Gastroesophageal sphincter (tissue), 3 donors: ENCODE measurements at regions not wholly inside any gene's neighbourhood (a gene's known extent, or its start where the extent isn't known, plus 50 kb on each side); places are given as distances from the start of the nearest gene placed in this dataset.

Experiments
- POLR2A ChIP-seq, 2 donors: fragments of 450-650 bp; IDR thresholded peaks; one replicate each; pipeline ENCODE4 v1.6.1; 2017; ENCODE audit warnings: antibody characterized with exemption in 2 of 2, mild to moderate bottlenecking in 2 of 2, moderate library complexity in 1 of 2
- TF ChIP-seq, protein P1 (sequence below), 4 experiments: fragments of 200-600 bp in 2 of 4; fragments of 450-650 bp in 2 of 4; sonication (generic) in 1 of 4; IDR thresholded peaks; one replicate each; pipeline ENCODE4 v1.5.1; 2017 to 2019; ENCODE audit warnings: antibody characterized with exemption in 4 of 4, mild to moderate bottlenecking in 2 of 4, moderate library complexity in 2 of 4

DNA sequence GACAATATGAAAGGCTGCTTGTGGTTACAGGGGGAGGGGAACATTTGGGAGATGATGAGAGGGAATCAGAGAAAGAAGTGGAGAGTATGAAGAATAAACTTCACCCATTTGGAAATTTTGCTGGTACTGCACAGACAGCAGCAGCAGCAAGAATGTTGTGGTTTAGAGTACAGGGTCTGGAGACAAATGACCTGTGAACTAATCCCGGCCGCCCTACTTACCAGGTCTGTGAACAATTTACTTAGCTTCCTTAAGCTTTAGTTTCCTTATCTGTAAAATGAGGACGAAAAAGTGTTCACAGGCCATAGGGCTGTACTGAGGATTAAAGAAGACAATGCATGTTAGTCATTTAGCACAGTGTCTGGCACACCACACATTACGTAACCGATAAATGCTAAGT, 685.4 kb upstream of the CELF4 start:
- TF ChIP-seq POLR2A (IDR thresholded peaks at IDR 0.05): no peak
- TF ChIP-seq, protein P1, sequence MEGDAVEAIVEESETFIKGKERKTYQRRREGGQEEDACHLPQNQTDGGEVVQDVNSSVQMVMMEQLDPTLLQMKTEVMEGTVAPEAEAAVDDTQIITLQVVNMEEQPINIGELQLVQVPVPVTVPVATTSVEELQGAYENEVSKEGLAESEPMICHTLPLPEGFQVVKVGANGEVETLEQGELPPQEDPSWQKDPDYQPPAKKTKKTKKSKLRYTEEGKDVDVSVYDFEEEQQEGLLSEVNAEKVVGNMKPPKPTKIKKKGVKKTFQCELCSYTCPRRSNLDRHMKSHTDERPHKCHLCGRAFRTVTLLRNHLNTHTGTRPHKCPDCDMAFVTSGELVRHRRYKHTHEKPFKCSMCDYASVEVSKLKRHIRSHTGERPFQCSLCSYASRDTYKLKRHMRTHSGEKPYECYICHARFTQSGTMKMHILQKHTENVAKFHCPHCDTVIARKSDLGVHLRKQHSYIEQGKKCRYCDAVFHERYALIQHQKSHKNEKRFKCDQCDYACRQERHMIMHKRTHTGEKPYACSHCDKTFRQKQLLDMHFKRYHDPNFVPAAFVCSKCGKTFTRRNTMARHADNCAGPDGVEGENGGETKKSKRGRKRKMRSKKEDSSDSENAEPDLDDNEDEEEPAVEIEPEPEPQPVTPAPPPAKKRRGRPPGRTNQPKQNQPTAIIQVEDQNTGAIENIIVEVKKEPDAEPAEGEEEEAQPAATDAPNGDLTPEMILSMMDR (IDR thresholded peaks at IDR 0.05): no peak
